HG02852 (cell line): ENCODE measurements at regions not wholly inside any gene's neighbourhood (a gene's known extent, or its start where the extent isn't known, plus 50 kb on each side); places are given as distances from the start of the nearest gene placed in this dataset.
"Not testable (repeated sequence)": the region's sequence is repeated elsewhere in the genome, so short reads cannot be mapped to it uniquely, and the experiment has no call there.

Experiments used
- ATAC-seq: cut with Tn5 transposase; IDR thresholded peaks from one replicate; pipeline ENCODE4 v1.9.1; 2021; ENCODE audit warnings: mild to moderate bottlenecking, moderate library complexity; ENCODE audit not compliant: unreplicated experiment

- ATAC-seq: no peak
Measured at GRCh38 chr1:82065916-82066315, 265.2 kb downstream of the ADGRL2 start.

GRCh38 chr1:82064691-82065090, 264.0 kb downstream of the ADGRL2 start:
- ATAC-seq: no peak

- no peak for ATAC-seq
Measured at GRCh38 chr1:82062206-82062605, 261.5 kb downstream of the ADGRL2 start.

- ATAC-seq: no peak
Measured at GRCh38 chr1:82059959-82060358, 259.2 kb downstream of the ADGRL2 start.

GRCh38 chr1:82057011-82057410, 256.3 kb downstream of the ADGRL2 start:
- ATAC-seq: no peak

- ATAC-seq: not testable (repeated sequence)
Measured at GRCh38 chr1:82055375-82055774, 254.6 kb downstream of the ADGRL2 start.

- no peak for ATAC-seq
Measured at GRCh38 chr1:82052563-82052962, 251.8 kb downstream of the ADGRL2 start.

GRCh38 chr1:82048596-82048995, 247.9 kb downstream of the ADGRL2 start:
- ATAC-seq: no peak

- no peak for ATAC-seq
Measured at GRCh38 chr1:82045221-82045620, 244.5 kb downstream of the ADGRL2 start.

GRCh38 chr1:82044536-82044935, 243.8 kb downstream of the ADGRL2 start:
- no peak for ATAC-seq

- ATAC-seq: no peak
Measured at GRCh38 chr1:82044111-82044510, 243.4 kb downstream of the ADGRL2 start.

- no peak for ATAC-seq
Measured at GRCh38 chr1:82042306-82043060, 241.7 kb downstream of the ADGRL2 start.
